ENCODE measurements at regions not wholly inside any gene's neighbourhood (a gene's known extent, or its start where the extent isn't known, plus 50 kb on each side); places are given as distances from the start of the nearest gene placed in this dataset.

- H3K9me2 ChIP-seq (ENCODE audit: insufficient read depth) = no peaks in the 10 kb centered on the region
- no peak for DNase-seq (ENCODE audit: low read depth, low spot score)
- H3K36me3 ChIP-seq (ENCODE audit: control insufficient read depth in 1 of 2, insufficient read depth in 2 of 2, low read length in 2 of 2) = peaks cover 0 to 4% of the 10 kb centered on the region in 2 experiments; a peak in 1 of 4 replicates
- no peak overlapping the region for H2AFZ ChIP-seq (ENCODE audit: low read depth, low read length, poor library complexity, severe bottlenecking)
- BruUV-seq (replicated peaks) = no TSS peak
- H3K9ac ChIP-seq (ENCODE audit: low read length) = peak overlapping the region; percentile 22; the same call in 1 of the 2 replicates
- no peaks in the 10 kb centered on the region for H3K79me2 ChIP-seq (ENCODE audit: insufficient read depth, low read length)
- H3K9me3 ChIP-seq (ENCODE audit: control insufficient read depth in 1 of 2, insufficient read depth in 1 of 2, low read depth in 1 of 2, low read length in 2 of 2) = peaks cover 0 to 13% of the 10 kb centered on the region in 2 experiments; a peak in 1 of 4 replicates
- TF ChIP-seq POLR2AphosphoS5 (IDR thresholded peaks at IDR 0.05; ENCODE audit: low read depth, low read length) (peak; percentile 41), REST (IDR thresholded peaks at IDR 0.05; ENCODE audit: low read depth) (no peak), CBX3 (IDR thresholded peaks at IDR 0.05; ENCODE audit: low read depth) (no peak), JUND (IDR thresholded peaks at IDR 0.05) (no peak), EZH2phosphoT487 (IDR thresholded peaks at IDR 0.05; ENCODE audit: borderline replicate concordance) (no peak), CEBPB (IDR thresholded peaks at IDR 0.05; ENCODE audit: low read depth) (no peak), ATF3 (IDR thresholded peaks at IDR 0.05) (no peak)
- H4K20me1 ChIP-seq (ENCODE audit: insufficient read depth) = no peaks in the 10 kb centered on the region
- no peak for ATAC-seq
- intact Hi-C loops (cut with micrococcal nuclease) = no loop called here
- H3K4me2 ChIP-seq (ENCODE audit: low read length) = peak overlapping the region; percentile 71; the same call in 1 of the 2 replicates
- RAD21 ChIA-PET (ENCODE audit: low non-redundant PET in 1 of 2, low total read pairs in 2 of 2, uncharacterized antibody in 2 of 2, unreplicated experiment in 2 of 2) = interaction anchor here in 1 of 2 experiments (0.8 kb wide), 1 partner anchor 9 kb away, joined by 3 read pairs; no protein-coding TSS in a partner anchor
- POLR2A ChIA-PET = interaction anchor here (0.6 to 3.0 kb wide), 4 partner anchors 9 to 91 kb away, joined by 3 to 20 read pairs (median 3); no protein-coding TSS in a partner anchor
- H3K27me3 ChIP-seq (ENCODE audit: insufficient read depth, low read length) = no peaks in the 10 kb centered on the region
- H3K4me3 ChIP-seq (replicated peaks in 1 of 2; ENCODE audit: low read depth in 1 of 2, low read length in 2 of 2) = no peak overlapping the region
- H3K27ac ChIP-seq (ENCODE audit: low read depth, low read length) = peak overlapping the region; percentile 100; the same call in 1 of the 2 replicates
- CTCF ChIA-PET = no interaction called here
- H3K4me1 ChIP-seq (ENCODE audit: control insufficient read depth in 1 of 2, insufficient read depth in 2 of 2, low read length in 2 of 2) = peaks cover 65 to 89% of the 10 kb centered on the region in 2 experiments
These were observed 115.5 kb downstream of the C9orf50 start for GRCh38 chr9:129505270-129505902.
